ENCODE measurements at regions not wholly inside any gene's neighbourhood (a gene's known extent, or its start where the extent isn't known, plus 50 kb on each side); places are given as distances from the start of the nearest gene placed in this dataset.
"Not testable (repeated sequence)": the region's sequence is repeated elsewhere in the genome, so short reads cannot be mapped to it uniquely, and the experiment has no call there.

- no peaks in the 10 kb centered on the region for H3K27me3 ChIP-seq (replicated peaks; ENCODE audit: control insufficient read depth, insufficient read depth, low read length)
- no peak for DNase-seq (ENCODE audit: extremely low read depth, insufficient read length)
- no peak overlapping the region for H3K4me3 ChIP-seq (replicated peaks; ENCODE audit: low read depth, low read length)
- H3K36me3 ChIP-seq (ENCODE audit: control insufficient read depth, insufficient read depth, low read length), result no peaks in the 10 kb centered on the region
- TF ChIP-seq CTCF (IDR thresholded peaks at IDR 0.05; ENCODE audit: insufficient read depth, low read length, poor library complexity, severe bottlenecking), result no peak
Measured at GRCh38 chr18:34399892-34400291, 175.2 kb upstream of the NOL4 start.

GRCh38 chr18:34400834-34401233 lies 176.1 kb upstream of the NOL4 start:
- no peaks in the 10 kb centered on the region for H3K36me3 ChIP-seq (ENCODE audit: control insufficient read depth, insufficient read depth, low read length)
- H3K27me3 ChIP-seq (replicated peaks; ENCODE audit: control insufficient read depth, insufficient read depth, low read length), result no peaks in the 10 kb centered on the region
- H3K4me3 ChIP-seq (replicated peaks; ENCODE audit: low read depth, low read length), result no peak overlapping the region
- no peak for TF ChIP-seq CTCF (IDR thresholded peaks at IDR 0.05; ENCODE audit: insufficient read depth, low read length, poor library complexity, severe bottlenecking)
- DNase-seq (ENCODE audit: extremely low read depth, insufficient read length), result no peak

- H3K4me3 ChIP-seq (replicated peaks; ENCODE audit: low read depth, low read length), result no peak overlapping the region
Measured at GRCh38 chr18:34401775-34402174, 177.1 kb upstream of the NOL4 start.

GRCh38 chr18:34407471-34407870 lies 182.8 kb upstream of the NOL4 start:
- H3K27me3 ChIP-seq (replicated peaks; ENCODE audit: control insufficient read depth, insufficient read depth, low read length); H3K4me3 ChIP-seq (replicated peaks; ENCODE audit: low read depth, low read length); DNase-seq (ENCODE audit: extremely low read depth, insufficient read length); H3K36me3 ChIP-seq (ENCODE audit: control insufficient read depth, insufficient read depth, low read length): not testable (repeated sequence)

More at GRCh38 chr18:34401775-34402174, 177.1 kb upstream of the NOL4 start:
- no peak for DNase-seq (ENCODE audit: extremely low read depth, insufficient read length)
- H3K36me3 ChIP-seq (ENCODE audit: control insufficient read depth, insufficient read depth, low read length), result no peaks in the 10 kb centered on the region
- no peak for TF ChIP-seq CTCF (IDR thresholded peaks at IDR 0.05; ENCODE audit: insufficient read depth, low read length, poor library complexity, severe bottlenecking)
- H3K27me3 ChIP-seq (replicated peaks; ENCODE audit: control insufficient read depth, insufficient read depth, low read length), result no peaks in the 10 kb centered on the region

GRCh38 chr18:34411952-34412351 lies 187.2 kb upstream of the NOL4 start:
- H3K27me3 ChIP-seq (replicated peaks; ENCODE audit: control insufficient read depth, insufficient read depth, low read length), result no peaks in the 10 kb centered on the region
- TF ChIP-seq CTCF (IDR thresholded peaks at IDR 0.05; ENCODE audit: insufficient read depth, low read length, poor library complexity, severe bottlenecking), result no peak
- no peak for DNase-seq (ENCODE audit: extremely low read depth, insufficient read length)
- H3K36me3 ChIP-seq (ENCODE audit: control insufficient read depth, insufficient read depth, low read length), result no peaks in the 10 kb centered on the region
- H3K4me3 ChIP-seq (replicated peaks; ENCODE audit: low read depth, low read length), result no peak overlapping the region

GRCh38 chr18:34431042-34431441 lies 206.3 kb upstream of the NOL4 start:
- H3K4me3 ChIP-seq (replicated peaks; ENCODE audit: low read depth, low read length), result no peak overlapping the region
- TF ChIP-seq CTCF (IDR thresholded peaks at IDR 0.05; ENCODE audit: insufficient read depth, low read length, poor library complexity, severe bottlenecking), result no peak
- no peak for DNase-seq (ENCODE audit: extremely low read depth, insufficient read length)
- H3K27me3 ChIP-seq (replicated peaks; ENCODE audit: control insufficient read depth, insufficient read depth, low read length), result no peaks in the 10 kb centered on the region
- H3K36me3 ChIP-seq (ENCODE audit: control insufficient read depth, insufficient read depth, low read length), result no peaks in the 10 kb centered on the region

Data from GM06990 (cell line).